DLD1 (cell line): ENCODE measurements at regions not wholly inside any gene's neighbourhood (a gene's known extent, or its start where the extent isn't known, plus 50 kb on each side); places are given as distances from the start of the nearest gene placed in this dataset.
"Not testable (repeated sequence)": the region's sequence is repeated elsewhere in the genome, so short reads cannot be mapped to it uniquely, and the experiment has no call there.

ENCODE experiments used
- in situ Hi-C: cut with HindIII; loops from 2 replicates; pipeline ENCODE4 v1.10.0; 2017; ENCODE audit warnings: low sequenced_read_pairs

GRCh38 chr5:163692091-163692490, 186.7 kb downstream of the MAT2B start:
- in situ Hi-C loops, result no loop called here

GRCh38 chr5:163695830-163696578, 190.6 kb downstream of the MAT2B start:
- in situ Hi-C loops, result no loop called here

- in situ Hi-C loops, result no loop called here
Observed at GRCh38 chr5:163696579-163696887, 191.1 kb downstream of the MAT2B start.

DNA sequence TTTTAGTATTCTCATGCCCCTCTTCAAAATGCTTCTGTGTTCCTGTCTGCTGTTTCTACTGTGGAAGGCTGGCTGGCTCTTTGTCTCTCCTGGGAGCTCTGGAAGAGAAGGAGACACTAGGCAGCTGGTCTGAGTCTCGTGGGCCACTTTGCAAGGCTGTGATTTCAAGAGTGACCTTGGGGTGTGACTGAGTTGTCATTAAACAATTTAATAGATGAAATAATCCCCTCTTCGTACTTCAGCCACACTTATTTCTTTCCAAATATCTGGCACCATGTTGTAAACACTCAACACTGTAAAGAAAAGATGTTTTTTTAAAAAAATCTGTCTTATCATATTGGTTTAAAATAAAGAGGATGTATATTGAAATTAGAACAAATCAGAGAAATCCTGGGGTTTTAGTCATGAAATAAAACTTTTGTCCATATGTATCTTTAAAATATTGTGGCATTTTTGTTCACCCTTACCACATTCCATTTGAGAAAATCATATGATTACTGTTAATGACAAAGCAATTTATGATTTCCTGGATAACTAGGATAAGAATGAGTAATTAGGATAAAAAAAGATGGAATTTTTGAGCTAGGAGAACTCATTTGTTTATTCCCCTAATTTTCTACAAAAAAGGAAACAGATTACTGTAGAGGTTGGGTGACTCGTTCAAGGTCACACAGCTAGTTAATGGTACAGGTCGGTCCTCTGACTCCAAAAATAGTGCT, 200.8 kb downstream of the MAT2B start:
- in situ Hi-C loops, result no loop called here

DNA sequence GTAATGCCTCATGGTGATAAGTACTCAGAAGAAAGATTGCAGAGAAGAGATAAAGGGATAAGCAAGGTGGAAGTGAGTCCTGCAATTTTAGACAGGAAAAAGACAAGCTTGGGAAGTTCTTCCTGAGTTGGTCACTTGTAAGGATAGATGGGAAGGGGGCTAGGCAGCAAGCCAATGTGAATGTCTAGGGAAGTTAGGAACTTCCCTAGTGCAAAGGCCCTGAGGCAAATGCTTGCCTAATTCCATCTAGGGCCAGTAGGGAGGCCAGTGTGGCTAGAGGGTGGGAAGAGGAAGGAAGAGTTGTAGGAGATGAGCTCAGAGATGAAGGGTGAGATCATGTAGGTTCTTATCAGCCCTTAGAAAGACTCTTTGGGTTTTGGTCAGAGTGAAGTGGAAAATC, 206.6 kb downstream of the MAT2B start:
- in situ Hi-C loops, result no loop called here

GRCh38 chr5:163718272-163718671, 212.9 kb downstream of the MAT2B start:
- in situ Hi-C loops, result no loop called here

GRCh38 chr5:163724305-163724704, 218.9 kb downstream of the MAT2B start:
- in situ Hi-C loops, result no loop called here

- in situ Hi-C loops, result no loop called here
Observed at GRCh38 chr5:163727028-163727427, 221.6 kb downstream of the MAT2B start.

DNA sequence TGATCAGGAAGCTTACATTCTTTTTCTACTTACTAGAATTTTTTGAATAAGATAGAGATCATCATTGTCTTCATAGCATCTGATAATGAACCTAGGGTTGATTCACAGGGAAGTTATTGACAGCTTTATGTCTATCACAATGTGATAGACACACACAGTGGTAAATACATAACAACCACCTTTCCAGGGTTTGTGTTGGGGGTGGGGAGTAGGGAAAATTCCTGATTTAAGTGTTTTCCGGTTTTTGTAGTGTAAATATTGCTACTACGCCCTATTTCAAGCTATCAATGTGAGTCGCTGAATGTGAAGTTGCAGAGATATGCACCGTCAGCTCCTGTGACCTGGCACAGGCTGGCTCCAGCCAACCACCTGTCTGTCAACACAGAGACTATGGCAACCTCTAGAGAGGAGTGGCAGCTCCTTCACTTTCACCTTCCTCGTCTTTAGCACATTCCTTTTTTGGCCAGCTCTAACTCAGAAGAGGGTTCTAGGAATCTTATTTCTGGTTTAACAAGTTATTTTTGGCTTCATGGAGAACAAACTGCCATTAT, 224.9 kb downstream of the MAT2B start:
- in situ Hi-C loops, result no loop called here

DNA sequence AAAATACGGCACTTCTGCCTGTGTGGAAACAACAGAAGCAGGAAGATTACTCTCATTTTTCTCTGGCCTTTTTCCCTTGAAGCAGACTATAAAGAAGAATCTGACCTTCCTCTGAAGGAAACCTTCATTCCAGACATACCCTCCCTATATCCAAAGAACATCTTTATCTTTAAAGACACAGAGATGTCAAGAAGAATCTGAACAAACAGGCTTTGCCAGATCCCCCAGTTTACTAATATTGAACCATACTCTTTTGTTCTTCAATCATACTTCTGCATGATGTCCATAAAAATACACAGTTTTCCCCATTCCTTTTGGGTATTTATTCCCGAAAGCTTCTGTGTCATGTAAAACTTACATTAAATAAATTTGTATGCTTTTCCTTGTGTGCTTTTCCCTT, 225.8 kb downstream of the MAT2B start:
- in situ Hi-C loops, result no loop called here

- in situ Hi-C loops, result no loop called here
Observed at GRCh38 chr5:163735069-163735468, 229.7 kb downstream of the MAT2B start.

DNA sequence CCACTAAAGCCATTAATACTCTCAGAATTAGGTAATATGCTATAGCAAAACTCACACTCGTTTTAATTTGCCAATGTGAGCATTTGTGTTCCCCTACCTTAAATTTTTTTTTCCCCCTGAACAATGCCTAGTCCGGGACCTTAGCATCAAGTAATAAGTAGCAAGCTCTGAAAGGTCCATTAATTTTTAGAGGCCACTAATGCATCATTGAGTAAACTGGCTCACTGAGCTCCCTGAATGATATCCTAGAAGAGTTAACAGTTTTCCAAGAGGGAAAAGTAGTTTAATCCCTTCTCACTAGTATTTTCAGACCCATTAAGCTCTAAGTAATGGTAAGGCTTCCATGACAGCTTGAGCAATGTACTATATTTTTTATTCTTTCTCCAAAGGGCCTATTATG, 242.2 kb downstream of the MAT2B start:
- in situ Hi-C loops, result no loop called here

- in situ Hi-C loops, result no loop called here
Observed at GRCh38 chr5:163748934-163749333, 243.5 kb downstream of the MAT2B start.

- in situ Hi-C loops, result not testable (repeated sequence)
Observed at GRCh38 chr5:163750415-163750814, 245.0 kb downstream of the MAT2B start.

- in situ Hi-C loops, result no loop called here
Observed at GRCh38 chr5:163755505-163755904, 250.1 kb downstream of the MAT2B start.

GRCh38 chr5:163756170-163756569, 250.8 kb downstream of the MAT2B start:
- in situ Hi-C loops, result no loop called here

GRCh38 chr5:163757344-163757743, 251.9 kb downstream of the MAT2B start:
- in situ Hi-C loops, result no loop called here

DNA sequence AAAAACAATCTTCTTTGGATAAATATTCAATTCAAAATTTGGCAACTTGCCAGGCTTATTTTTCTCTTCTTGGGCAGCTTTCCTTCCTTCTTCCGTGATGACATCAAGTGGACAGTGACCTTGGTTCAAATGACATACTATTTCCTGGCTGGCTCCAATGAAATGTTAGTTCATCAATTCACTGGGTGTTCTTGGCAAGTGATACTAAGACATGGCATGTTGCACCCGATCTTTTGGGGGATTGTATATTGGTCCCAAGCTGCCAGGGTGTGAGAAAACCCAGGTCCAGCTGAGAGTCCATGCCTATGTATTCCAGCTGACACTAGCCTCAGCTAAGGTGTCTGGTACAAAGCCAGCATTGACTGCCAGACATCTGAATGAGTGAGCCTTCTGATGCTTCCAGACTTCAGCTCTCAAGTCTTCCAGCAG, 252.9 kb downstream of the MAT2B start:
- in situ Hi-C loops, result no loop called here

- in situ Hi-C loops, result no loop called here
Observed at GRCh38 chr5:163759000-163759704, 253.7 kb downstream of the MAT2B start.

- in situ Hi-C loops, result no loop called here
Observed at GRCh38 chr5:163760498-163760897, 255.1 kb downstream of the MAT2B start.

- in situ Hi-C loops, result no loop called here
Observed at GRCh38 chr5:163766936-163767670, 261.7 kb downstream of the MAT2B start.
